SK-N-MC (cell line): ENCODE measurements at regions not wholly inside any gene's neighbourhood (a gene's known extent, or its start where the extent isn't known, plus 50 kb on each side); places are given as distances from the start of the nearest gene placed in this dataset.

ENCODE experiments used
- EZH2 ChIP-seq: fragments of 200-600 bp; sonication (generic); IDR thresholded peaks from one replicate; pipeline ENCODE4 v1.6.1; 2017; ENCODE audit warnings: antibody characterized with exemption
- FOXP2 ChIP-seq: optimal IDR thresholded peaks from 2 replicates; pipeline ENCODE3; 2011; ENCODE audit warnings: mild to moderate bottlenecking, moderate library complexity; ENCODE audit not compliant: insufficient read depth; ENCODE audit errors: extremely low read length, control extremely low read depth
- POLR2AphosphoS5 ChIP-seq: IDR thresholded peaks from 2 replicates; pipeline ENCODE4 v1.6.1; 2012; ENCODE audit warnings: mild to moderate bottlenecking, low read depth, low read length, borderline replicate concordance

- TF ChIP-seq POLR2AphosphoS5 (no peak), FOXP2 (no peak), EZH2 (no peak)
Measured at GRCh38 chr20:48342822-48343513, 484.8 kb downstream of the PREX1 start.
